Astrocyte of the hippocampus (primary cell): ENCODE measurements at regions not wholly inside any gene's neighbourhood (a gene's known extent, or its start where the extent isn't known, plus 50 kb on each side); places are given as distances from the start of the nearest gene placed in this dataset.

Experiments used
- DNase-seq: peaks from one replicate; pipeline ENCODE4 v3.0.0; 2011; ENCODE audit warnings: low read depth, low spot score

DNA sequence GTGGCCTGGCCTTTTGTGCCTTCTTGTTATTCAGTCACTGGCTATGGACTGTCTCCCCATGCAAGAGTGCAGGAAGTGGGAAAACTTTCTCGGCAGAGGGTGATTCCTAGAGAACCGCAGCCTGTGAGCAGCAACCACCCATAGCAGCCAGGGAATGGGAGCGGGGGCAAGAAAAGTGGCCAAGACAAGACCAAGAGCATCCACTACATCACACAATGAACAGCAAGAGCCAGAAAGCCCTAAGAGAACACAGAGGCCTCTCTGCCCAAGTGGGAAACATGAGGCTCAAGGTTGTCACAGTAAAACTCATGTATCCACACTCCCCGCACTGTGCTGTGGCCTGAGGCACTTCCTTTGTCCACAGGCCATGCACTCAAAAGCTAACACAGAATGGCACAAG lies 129.1 kb upstream of the FSTL4 start:
- no peak for DNase-seq

DNA sequence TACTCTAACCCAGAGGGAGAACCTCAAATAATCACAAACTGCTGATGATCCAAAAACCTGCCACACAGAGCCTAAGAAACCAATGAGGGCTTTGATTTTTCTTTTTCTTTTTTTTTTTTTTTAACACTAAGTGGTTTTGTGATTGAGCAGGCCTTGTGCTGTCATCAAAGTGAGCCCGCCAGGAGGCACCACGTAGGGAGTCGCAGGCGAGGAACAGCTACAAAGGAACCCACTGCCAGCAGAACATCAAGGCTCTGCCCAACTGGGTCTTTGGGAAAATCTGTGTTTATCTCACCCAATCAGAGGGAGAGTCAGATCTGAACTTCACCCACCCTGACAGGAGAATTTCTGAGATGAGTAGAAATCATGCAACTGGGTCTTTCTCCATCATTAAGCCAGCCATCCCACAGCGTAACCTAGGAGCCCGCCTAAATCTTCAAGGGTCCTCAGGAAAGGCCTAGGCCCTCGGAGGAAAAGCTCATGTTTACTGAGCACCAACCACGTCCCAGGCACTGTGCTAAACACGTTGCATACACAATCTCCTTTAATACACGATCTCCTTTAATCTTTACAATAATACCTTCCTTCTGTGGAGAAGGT lies 126.9 kb upstream of the FSTL4 start:
- DNase-seq, result no peak

GRCh38 chr5:133738271-133738670 lies 125.9 kb upstream of the FSTL4 start:
- peak; percentile 52 for DNase-seq

DNA sequence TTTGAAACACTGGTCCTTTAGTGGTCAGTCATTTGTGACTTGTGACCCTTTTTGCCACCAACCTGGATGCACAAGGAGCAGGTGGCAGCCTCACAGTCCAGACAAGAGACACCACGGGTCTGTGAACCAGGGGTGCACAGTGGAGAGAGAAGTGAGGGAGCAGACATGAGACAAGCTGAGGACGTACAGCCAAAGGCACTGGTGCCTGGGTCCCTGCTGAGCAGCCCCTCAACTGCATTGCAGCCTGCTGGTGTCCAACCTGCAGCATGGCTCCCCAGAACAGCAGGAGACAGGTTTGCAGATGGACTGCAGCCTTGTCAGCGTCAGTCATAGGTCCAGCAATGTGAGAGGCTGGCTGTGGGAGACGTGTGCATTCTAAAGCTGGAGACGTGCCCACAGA lies 124.2 kb upstream of the FSTL4 start:
- no peak for DNase-seq

GRCh38 chr5:133735346-133735745 lies 123.0 kb upstream of the FSTL4 start:
- peak; percentile 59 for DNase-seq

GRCh38 chr5:133734916-133735315 lies 122.6 kb upstream of the FSTL4 start:
- no peak for DNase-seq

- no peak for DNase-seq
Measured at GRCh38 chr5:133732536-133732935, 120.2 kb upstream of the FSTL4 start.

- no peak for DNase-seq
Measured at GRCh38 chr5:133731951-133732350, 119.6 kb upstream of the FSTL4 start.

- DNase-seq, result no peak
Measured at GRCh38 chr5:133730866-133731265, 118.5 kb upstream of the FSTL4 start.

DNA sequence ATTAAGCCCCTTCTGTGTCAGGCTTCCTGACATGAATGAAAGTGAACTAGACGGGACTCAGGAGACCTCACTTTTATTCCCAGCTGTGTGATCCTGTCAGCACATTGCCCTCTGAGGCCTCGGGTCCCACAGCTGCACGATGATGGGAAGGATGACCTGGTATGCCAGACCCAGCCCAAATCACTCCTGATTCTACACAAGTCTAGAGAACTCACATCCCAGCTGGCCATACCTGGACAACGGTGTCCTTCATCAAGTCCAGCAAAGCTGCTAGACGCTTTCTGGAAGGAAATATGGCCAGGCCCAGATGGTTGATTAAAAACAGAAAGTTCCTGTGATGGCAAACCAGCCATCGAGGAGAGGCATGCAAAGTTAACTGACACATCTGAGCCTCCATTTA lies 118.0 kb upstream of the FSTL4 start:
- no peak for DNase-seq

- DNase-seq, result no peak
Measured at GRCh38 chr5:133729800-133730199, 117.5 kb upstream of the FSTL4 start.

GRCh38 chr5:133728475-133728874 lies 116.1 kb upstream of the FSTL4 start:
- DNase-seq, result no peak

DNA sequence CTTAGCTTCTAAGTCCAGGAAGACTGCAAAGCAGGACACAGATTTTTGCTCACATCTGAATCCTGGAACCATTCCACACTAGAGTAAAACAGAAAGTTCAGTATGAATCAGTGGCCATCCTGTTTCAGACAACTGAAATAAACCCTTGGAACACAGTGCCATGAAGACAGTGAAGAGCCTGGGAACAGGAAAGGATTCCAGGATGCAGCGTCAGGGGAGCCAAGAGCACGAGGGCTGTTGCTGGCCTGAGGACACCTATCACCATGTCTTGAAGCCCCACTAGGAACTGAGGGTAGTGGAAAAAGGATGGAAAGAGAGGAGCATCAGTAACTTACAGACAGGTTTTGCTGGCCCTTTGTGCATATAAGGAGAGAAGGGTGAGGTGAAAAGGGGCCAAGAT lies 115.3 kb upstream of the FSTL4 start:
- no peak for DNase-seq

- DNase-seq, result no peak
Measured at GRCh38 chr5:133723651-133724366, 111.5 kb upstream of the FSTL4 start.

DNA sequence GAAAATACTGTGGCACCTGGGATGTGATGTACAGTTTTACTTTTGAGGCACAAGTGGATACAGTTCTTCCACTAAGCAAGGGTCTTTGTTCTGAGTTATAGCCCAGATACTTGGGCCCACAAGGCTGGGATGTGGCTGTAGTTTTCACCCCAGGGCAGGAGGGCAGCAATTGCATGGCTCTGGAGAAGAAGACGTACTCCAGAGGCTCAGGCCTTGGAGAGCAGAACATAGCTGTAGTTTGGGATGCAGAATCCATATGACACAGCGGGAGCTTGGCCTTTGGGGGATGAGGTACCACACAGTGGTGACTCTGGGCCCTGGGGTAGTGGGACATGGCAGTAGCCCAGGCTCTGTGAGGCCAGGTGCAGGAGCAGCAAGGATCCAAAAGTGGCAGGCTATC lies 110.8 kb upstream of the FSTL4 start:
- no peak for DNase-seq

DNA sequence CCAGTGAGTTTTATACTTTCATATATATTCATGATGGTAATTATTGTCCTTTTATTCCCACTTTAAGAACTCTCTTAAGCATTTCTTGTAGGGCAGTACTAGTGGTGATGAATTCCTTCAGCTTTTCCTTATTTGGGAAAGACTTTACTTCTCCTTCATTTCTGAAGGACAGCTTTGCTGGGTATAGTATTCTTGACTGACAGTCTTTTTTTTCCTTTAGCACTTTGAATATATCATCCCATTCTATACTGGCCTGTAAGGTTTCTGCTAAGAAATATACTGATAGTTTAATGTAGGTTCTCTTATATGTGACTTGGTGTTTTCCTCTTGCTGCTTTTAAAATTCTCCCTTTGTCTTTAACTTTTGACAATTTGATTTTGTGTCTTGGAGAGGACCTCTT lies 109.0 kb upstream of the FSTL4 start:
- no peak for DNase-seq

- DNase-seq, result no peak
Measured at GRCh38 chr5:133718457-133718856, 106.1 kb upstream of the FSTL4 start.

DNA sequence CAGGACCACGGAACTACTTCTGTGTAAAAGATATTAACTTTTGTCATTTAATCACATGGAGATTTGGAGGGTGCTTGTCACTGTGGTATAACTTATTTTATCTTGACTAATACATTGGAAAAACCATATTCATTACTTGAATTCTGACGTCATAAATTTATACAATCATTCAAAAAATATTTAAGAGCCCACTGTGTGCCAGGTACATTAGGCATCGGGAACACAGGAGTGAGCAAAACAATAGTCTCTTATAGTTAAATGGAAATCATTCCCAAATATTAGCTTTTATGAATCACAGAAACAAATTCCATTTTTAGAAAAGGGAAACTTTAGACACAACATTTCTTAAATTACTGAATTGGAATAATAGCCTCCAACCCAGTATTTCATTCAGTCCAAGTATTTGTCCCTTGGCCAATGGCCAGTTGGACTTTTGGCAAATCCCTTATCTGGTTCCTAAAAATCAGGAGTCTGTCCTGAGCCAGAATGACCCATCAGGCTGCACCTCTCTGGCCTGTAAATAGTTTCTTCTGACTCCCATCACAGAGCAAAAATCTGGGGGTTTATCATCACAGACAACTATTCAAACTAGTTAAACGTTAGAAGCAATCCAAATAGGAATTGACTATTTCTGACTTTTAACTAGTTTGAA lies 104.3 kb upstream of the FSTL4 start:
- DNase-seq, result no peak

- DNase-seq, result no peak
Measured at GRCh38 chr5:133715616-133716015, 103.3 kb upstream of the FSTL4 start.

GRCh38 chr5:133715216-133715615 lies 102.9 kb upstream of the FSTL4 start:
- DNase-seq, result no peak

GRCh38 chr5:133714161-133714915 lies 102.0 kb upstream of the FSTL4 start:
- DNase-seq, result peak; percentile 37

- DNase-seq, result no peak
Measured at GRCh38 chr5:133713751-133714150, 101.4 kb upstream of the FSTL4 start.
